Stimulated activated CD8-positive, alpha-beta memory T cell treated with anti-CD3 and anti-CD28 coated beads, Interleukin-7, amount 100 ng/mL, for 48 hours (primary cell): ENCODE measurements at regions not wholly inside any gene's neighbourhood (a gene's known extent, or its start where the extent isn't known, plus 50 kb on each side); places are given as distances from the start of the nearest gene placed in this dataset.
"Not testable (repeated sequence)": the region's sequence is repeated elsewhere in the genome, so short reads cannot be mapped to it uniquely, and the experiment has no call there.

Experiments
- DNase-seq, 2 donors: peaks; one replicate each; pipeline ENCODE4 v3.0.0-alpha.2; 2020; ENCODE audit warnings: low read depth in 1 of 2; ENCODE audit errors: extremely low read depth in 1 of 2

- no peak for DNase-seq
Observed at GRCh38 chr13:94824601-94825000, 112.3 kb upstream of the SOX21 start.

- DNase-seq = no peak
Observed at GRCh38 chr13:94822356-94822755, 110.0 kb upstream of the SOX21 start.

- DNase-seq = no peak
Observed at GRCh38 chr13:94816256-94816655, 103.9 kb upstream of the SOX21 start.

- DNase-seq = no peak
Observed at GRCh38 chr13:94813920-94814475, 101.7 kb upstream of the SOX21 start.

GRCh38 chr13:94811753-94812152 lies 99.4 kb upstream of the SOX21 start:
- DNase-seq = no peak

GRCh38 chr13:94800423-94800822 lies 88.1 kb upstream of the SOX21 start:
- DNase-seq = no peak

- no peak for DNase-seq
Observed at GRCh38 chr13:94799299-94799698, 87.0 kb upstream of the SOX21 start.

GRCh38 chr13:94798738-94799137 lies 86.4 kb upstream of the SOX21 start:
- DNase-seq = no peak

GRCh38 chr13:94795292-94795691 lies 82.9 kb upstream of the SOX21 start:
- DNase-seq = no peak

- not testable (repeated sequence) for DNase-seq
Observed at GRCh38 chr13:94786246-94786645, 73.9 kb upstream of the SOX21 start.

- no peak for DNase-seq
Observed at GRCh38 chr13:94784066-94784465, 71.7 kb upstream of the SOX21 start.

GRCh38 chr13:94783489-94783888 lies 71.1 kb upstream of the SOX21 start:
- DNase-seq = no peak

GRCh38 chr13:94780421-94780820 lies 68.1 kb upstream of the SOX21 start:
- no peak for DNase-seq

- DNase-seq = no peak
Observed at GRCh38 chr13:94778986-94779385, 66.6 kb upstream of the SOX21 start.

- DNase-seq = no peak
Observed at GRCh38 chr13:94778585-94778984, 66.2 kb upstream of the SOX21 start.

GRCh38 chr13:94776956-94777355 lies 64.6 kb upstream of the SOX21 start:
- DNase-seq = no peak

- DNase-seq = no peak
Observed at GRCh38 chr13:94776300-94776699, 64.0 kb upstream of the SOX21 start.

GRCh38 chr13:94765814-94766213 lies 53.5 kb upstream of the SOX21 start:
- DNase-seq = no peak

- DNase-seq = peak in 1 of 2 donors; percentile 5
Observed at GRCh38 chr13:94764576-94765321, 52.4 kb upstream of the SOX21 start.
